NCI-H146 treated with DMSO at 0.1 percent for 48 hours (cell line): ENCODE measurements at regions not wholly inside any gene's neighbourhood (a gene's known extent, or its start where the extent isn't known, plus 50 kb on each side); places are given as distances from the start of the nearest gene placed in this dataset.
A peak's percentile ranks its signal among the peaks of the same experiment; 100 is the strongest.

ENCODE experiments used
- DNase-seq: peaks from one replicate; lab custom pipeline; 2025; ENCODE audit not compliant: unreplicated experiment; lab: John Stamatoyannopoulos, UW

GRCh38 chr2:2705871-2706270, 374.8 kb upstream of the MYT1L start:
- DNase-seq = no peak

GRCh38 chr2:2704428-2705090, 373.5 kb upstream of the MYT1L start:
- peak; percentile 9 for DNase-seq

GRCh38 chr2:2703762-2704427, 372.8 kb upstream of the MYT1L start:
- no peak for DNase-seq

- no peak for DNase-seq
Measured at GRCh38 chr2:2703172-2703571, 372.1 kb upstream of the MYT1L start.

- DNase-seq = no peak
Measured at GRCh38 chr2:2702385-2702784, 371.3 kb upstream of the MYT1L start.

GRCh38 chr2:2701813-2702212, 370.7 kb upstream of the MYT1L start:
- no peak for DNase-seq

GRCh38 chr2:2701176-2701781, 370.2 kb upstream of the MYT1L start:
- DNase-seq = no peak

GRCh38 chr2:2699121-2699505, 368.0 kb upstream of the MYT1L start:
- peak; percentile 63 for DNase-seq

GRCh38 chr2:2698182-2699120, 367.4 kb upstream of the MYT1L start:
- peak; percentile 67 for DNase-seq

- no peak for DNase-seq
Measured at GRCh38 chr2:2696733-2697455, 365.8 kb upstream of the MYT1L start.

- DNase-seq = no peak
Measured at GRCh38 chr2:2696325-2696724, 365.2 kb upstream of the MYT1L start.

GRCh38 chr2:2694746-2695145, 363.7 kb upstream of the MYT1L start:
- DNase-seq = no peak

GRCh38 chr2:2692599-2693389, 361.7 kb upstream of the MYT1L start:
- no peak for DNase-seq

- DNase-seq = no peak
Measured at GRCh38 chr2:2691419-2691818, 360.3 kb upstream of the MYT1L start.

- DNase-seq = no peak
Measured at GRCh38 chr2:2690985-2691384, 359.9 kb upstream of the MYT1L start.

GRCh38 chr2:2689306-2689705, 358.2 kb upstream of the MYT1L start:
- no peak for DNase-seq

GRCh38 chr2:2688254-2688653, 357.2 kb upstream of the MYT1L start:
- DNase-seq = no peak

- DNase-seq = no peak
Measured at GRCh38 chr2:2687745-2688144, 356.7 kb upstream of the MYT1L start.

- DNase-seq = no peak
Measured at GRCh38 chr2:2686222-2686621, 355.1 kb upstream of the MYT1L start.
